ENCODE measurements at regions not wholly inside any gene's neighbourhood (a gene's known extent, or its start where the extent isn't known, plus 50 kb on each side); places are given as distances from the start of the nearest gene placed in this dataset.
A peak's percentile ranks its signal among the peaks of the same experiment; 100 is the strongest.

DNA sequence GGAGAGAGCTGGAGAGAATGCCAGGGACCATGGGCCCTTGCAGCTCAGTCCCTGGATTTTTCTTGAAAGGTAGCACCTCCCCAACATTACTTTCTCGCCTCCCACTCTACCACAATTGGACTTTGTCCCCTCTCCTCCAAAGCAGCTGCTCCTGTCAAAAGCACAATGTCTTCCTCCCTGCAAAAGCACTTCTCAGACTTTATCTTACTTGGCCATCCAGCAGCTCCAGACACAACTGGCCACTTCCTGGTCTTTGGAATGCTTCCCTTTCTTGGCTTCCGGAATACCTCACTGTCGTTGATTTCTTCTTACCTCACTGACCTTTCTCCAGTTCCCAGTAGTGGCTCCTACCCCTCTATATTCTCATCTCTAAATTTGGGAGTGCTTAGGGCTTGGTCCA, 134.6 kb upstream of the PROK2 start:
- H3K4me3 ChIP-seq (ENCODE audit: extremely low read depth in 1 of 4, insufficient read depth in 2 of 4, low read depth in 3 of 4, low read length in 4 of 4): no peak overlapping the region
- no peak overlapping the region for H3K27ac ChIP-seq (ENCODE audit: low read depth, low read length)
- ChIA-PET CTCF (ENCODE audit: partially characterized antibody) (interaction anchor here (0.8 to 2.5 kb wide), 10 partner anchors 11 to 902 kb away, joined by 3 to 12 read pairs (median 3); no protein-coding TSS in a partner anchor), POLR2A (ENCODE audit: partially characterized antibody) (interaction anchor here (1.6 kb wide), 1 partner anchor 11 kb away, joined by 3 read pairs; no protein-coding TSS in a partner anchor)
- DNase-seq (ENCODE audit: low read depth in 1 of 2, low spot score in 2 of 2): no peak
- no peaks in the 10 kb centered on the region for H3K79me2 ChIP-seq (ENCODE audit: control insufficient read depth in 1 of 2, insufficient read depth in 2 of 2, low read length in 2 of 2)
- no peak overlapping the region for H3K23ac ChIP-seq (ENCODE audit: insufficient read length)
- H4K8ac ChIP-seq (ENCODE audit: extremely low read depth, insufficient read depth, low read length): no peak overlapping the region
- no peaks in the 10 kb centered on the region for H3K79me1 ChIP-seq (ENCODE audit: low read depth, low read length)
- no peak overlapping the region for H4K5ac ChIP-seq (ENCODE audit: insufficient read length, low read depth, low read length)
- no peak for FAIRE-seq
- H3K56ac ChIP-seq (replicated peaks; ENCODE audit: insufficient read length, low read depth, low read length): no peak overlapping the region
- no peak overlapping the region for H3K4me2 ChIP-seq (ENCODE audit: insufficient read depth in 1 of 2, low read depth in 2 of 2, low read length in 2 of 2)
- no peaks in the 10 kb centered on the region for H3K9me3 ChIP-seq (ENCODE audit: insufficient read depth in 2 of 2, low read depth in 1 of 2, low read length in 1 of 2)
- H3K4me1 ChIP-seq (replicated peaks in 1 of 4; ENCODE audit: control insufficient read depth in 3 of 4, insufficient read depth in 4 of 4, low read length in 3 of 4): no peaks in the 10 kb centered on the region; a peak in 1 of 7 replicates
- H2AK5ac ChIP-seq (ENCODE audit: low read depth, low read length): no peak overlapping the region
- no peak overlapping the region for H4K91ac ChIP-seq (replicated peaks; ENCODE audit: insufficient read length, low read length)
- 0 out of 2 replicates have a peak overlapping the region, but pooled peaks have one; percentile 20 for H2BK12ac ChIP-seq (ENCODE audit: low read depth, low read length)
- TF ChIP-seq, protein P1, sequence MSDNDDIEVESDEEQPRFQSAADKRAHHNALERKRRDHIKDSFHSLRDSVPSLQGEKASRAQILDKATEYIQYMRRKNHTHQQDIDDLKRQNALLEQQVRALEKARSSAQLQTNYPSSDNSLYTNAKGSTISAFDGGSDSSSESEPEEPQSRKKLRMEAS (IDR thresholded peaks at IDR 0.05): no peak
- TF ChIP-seq SIN3A (conservative IDR thresholded peaks at IDR 0.05 in 1 of 2, IDR thresholded peaks at IDR 0.05 in 1 of 2; ENCODE audit: low read depth in 1 of 2, low read length in 2 of 2) (no peak), ASH2L (IDR thresholded peaks at IDR 0.05; ENCODE audit: low read length) (no peak)
- H3K4ac ChIP-seq (replicated peaks; ENCODE audit: insufficient read length, low read depth, low read length): no peak overlapping the region
- H3K23me2 ChIP-seq (ENCODE audit: low read depth, low read length): no peaks in the 10 kb centered on the region
- no peak overlapping the region for H3K14ac ChIP-seq (ENCODE audit: insufficient read length)
- no peak overlapping the region for H3K9ac ChIP-seq (replicated peaks in 1 of 4; ENCODE audit: extremely low read depth in 1 of 4, low read depth in 3 of 4, low read length in 3 of 4)
- no peak overlapping the region for H2BK5ac ChIP-seq (ENCODE audit: low read depth, low read length)
- no peak overlapping the region for H2BK120ac ChIP-seq (replicated peaks; ENCODE audit: low read depth, low read length)
- H3K18ac ChIP-seq (ENCODE audit: extremely low read depth, low read length): no peak overlapping the region
- no peaks in the 10 kb centered on the region for H3K27me3 ChIP-seq (replicated peaks in 1 of 4; ENCODE audit: control insufficient read depth in 3 of 4, extremely low read depth in 1 of 4, insufficient read depth in 3 of 4, low read length in 3 of 4)
- WGBS, 2 experiments (ENCODE audit: extremely low coverage in 1 of 2, insufficient coverage in 1 of 2, insufficient read length in 1 of 2, insufficient replicate concordance in 2 of 2, low coverage in 1 of 2, low lambda C conversion rate in 2 of 2, missing lambda C conversion rate in 1 of 2): 89% methylated on average over 3 of the region's 3 CpGs; no CpG with 5 or more reads in 1 of the 2 experiments
- H3K36me3 ChIP-seq (ENCODE audit: control insufficient read depth in 2 of 4, insufficient read depth in 4 of 4, low read length in 3 of 4): no peaks in the 10 kb centered on the region
- no peak overlapping the region for H2BK15ac ChIP-seq (ENCODE audit: low read length)
- H2BK20ac ChIP-seq (ENCODE audit: low read length): no peak overlapping the region
- no peak overlapping the region for H2AFZ ChIP-seq (ENCODE audit: low read length)
- H4K20me1 ChIP-seq (replicated peaks in 1 of 2; ENCODE audit: control insufficient read depth in 1 of 2, insufficient read depth in 2 of 2, low read length in 2 of 2): no peaks in the 10 kb centered on the region

Data from H1 (cell line).